Mucosa of rectum (tissue), 2 donors: ENCODE measurements at regions not wholly inside any gene's neighbourhood (a gene's known extent, or its start where the extent isn't known, plus 50 kb on each side); places are given as distances from the start of the nearest gene placed in this dataset.

Experiments
- H3K27ac ChIP-seq, 2 donors: one replicate each; pipeline ENCODE4 v1.7.0; 2013; ENCODE audit warnings: inconsistent platforms in 2 of 2, low read depth in 2 of 2, low read length in 2 of 2
- H3K27me3 ChIP-seq, 2 donors: one replicate each; pipeline ENCODE4 v1.7.0; 2013; ENCODE audit warnings: low read length in 2 of 2; ENCODE audit not compliant: control insufficient read depth in 2 of 2, insufficient read depth in 2 of 2
- H3K36me3 ChIP-seq, 2 donors: one replicate each; pipeline ENCODE4 v1.7.0; 2013; ENCODE audit warnings: low read length in 2 of 2; ENCODE audit not compliant: control insufficient read depth in 2 of 2, insufficient read depth in 2 of 2
- H3K4me1 ChIP-seq, 2 donors: one replicate each; pipeline ENCODE4 v1.7.0; 2013; ENCODE audit warnings: low read length in 2 of 2, mild to moderate bottlenecking in 1 of 2; ENCODE audit not compliant: control insufficient read depth in 2 of 2, insufficient read depth in 2 of 2
- H3K4me3 ChIP-seq, 2 donors: one replicate each; pipeline ENCODE4 v1.7.0; 2013; ENCODE audit warnings: low read length in 2 of 2
- H3K9ac ChIP-seq, 2 donors: one replicate each; pipeline ENCODE4 v1.7.0; 2013; ENCODE audit warnings: low read length in 2 of 2, low read depth in 1 of 2, mild to moderate bottlenecking in 1 of 2
- H3K9me3 ChIP-seq, 2 donors: one replicate each; pipeline ENCODE4 v1.7.0; 2013; ENCODE audit warnings: low read length in 2 of 2; ENCODE audit not compliant: control insufficient read depth in 2 of 2
- donor health status: healthy.
- donor health status: Normal muscosa, but diverticular disease.

DNA sequence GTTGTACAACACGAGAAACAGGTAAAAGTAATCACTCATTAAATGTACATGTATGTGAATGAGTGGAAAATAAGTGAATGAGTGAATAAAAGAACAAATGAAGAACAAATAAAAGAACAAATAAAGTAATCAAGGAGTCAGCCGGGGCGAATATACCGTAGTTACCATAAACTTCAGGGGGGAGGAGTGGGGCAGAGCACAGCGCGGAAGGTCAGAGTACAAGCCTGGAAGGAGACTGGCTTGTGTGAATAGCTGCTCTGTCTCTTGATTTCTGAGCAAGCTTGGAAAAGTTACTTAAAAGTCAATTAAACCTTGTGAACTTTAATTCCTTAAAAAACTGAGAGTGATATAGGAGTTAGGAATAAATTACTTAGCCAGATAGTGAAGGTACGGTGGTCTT, 466.5 kb upstream of the CNTN4 start:
- H3K27ac ChIP-seq = no peak overlapping the region

GRCh38 chr3:1661839-1662238, 436.8 kb upstream of the CNTN4 start:
- Histone ChIP-seq H3K27ac (no peak overlapping the region), H3K4me3 (no peak overlapping the region), H3K27me3 (no peaks in the 10 kb centered on the region), H3K9me3 (no peaks in the 10 kb centered on the region), H3K36me3 (no peaks in the 10 kb centered on the region), H3K9ac (no peak overlapping the region), H3K4me1 (no peaks in the 10 kb centered on the region)

More for the DNA sequence above, 466.5 kb upstream of the CNTN4 start:
- H3K27me3 ChIP-seq = no peaks in the 10 kb centered on the region
- no peaks in the 10 kb centered on the region for H3K36me3 ChIP-seq
- peaks cover 0 to 4% of the 10 kb centered on the region in 2 donors for H3K4me1 ChIP-seq
- H3K9ac ChIP-seq = no peak overlapping the region
- no peaks in the 10 kb centered on the region for H3K9me3 ChIP-seq
- no peak overlapping the region for H3K4me3 ChIP-seq

DNA sequence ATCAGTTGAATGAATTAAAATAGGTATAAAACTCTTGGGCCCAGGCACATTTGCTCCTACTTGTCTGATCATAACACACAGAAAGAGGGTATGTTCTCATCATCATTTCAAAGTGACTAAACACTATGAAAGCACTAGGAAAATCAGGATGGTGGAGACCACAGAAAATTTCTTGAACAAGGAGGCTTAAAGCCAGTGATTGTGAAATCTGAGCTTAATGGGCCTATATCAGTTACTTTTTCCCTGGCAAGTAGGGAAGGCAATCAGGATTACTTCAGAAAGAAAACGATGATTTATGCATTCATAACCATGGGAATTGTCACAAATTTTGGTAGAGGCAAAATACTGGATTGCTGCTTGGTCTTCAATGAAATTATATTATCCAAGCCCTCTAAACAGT, 434.4 kb upstream of the CNTN4 start:
- no peaks in the 10 kb centered on the region for H3K27me3 ChIP-seq
- no peaks in the 10 kb centered on the region for H3K9me3 ChIP-seq
- H3K27ac ChIP-seq = no peak overlapping the region
- H3K36me3 ChIP-seq = no peaks in the 10 kb centered on the region
- no peak overlapping the region for H3K4me3 ChIP-seq
- H3K4me1 ChIP-seq = no peaks in the 10 kb centered on the region
- no peak overlapping the region for H3K9ac ChIP-seq

- Histone ChIP-seq H3K9ac (no peak overlapping the region), H3K27ac (no peak overlapping the region), H3K36me3 (no peaks in the 10 kb centered on the region), H3K9me3 (no peaks in the 10 kb centered on the region), H3K4me3 (no peak overlapping the region), H3K27me3 (no peaks in the 10 kb centered on the region), H3K4me1 (no peaks in the 10 kb centered on the region)
These were observed 431.8 kb upstream of the CNTN4 start for GRCh38 chr3:1666865-1667264.

DNA sequence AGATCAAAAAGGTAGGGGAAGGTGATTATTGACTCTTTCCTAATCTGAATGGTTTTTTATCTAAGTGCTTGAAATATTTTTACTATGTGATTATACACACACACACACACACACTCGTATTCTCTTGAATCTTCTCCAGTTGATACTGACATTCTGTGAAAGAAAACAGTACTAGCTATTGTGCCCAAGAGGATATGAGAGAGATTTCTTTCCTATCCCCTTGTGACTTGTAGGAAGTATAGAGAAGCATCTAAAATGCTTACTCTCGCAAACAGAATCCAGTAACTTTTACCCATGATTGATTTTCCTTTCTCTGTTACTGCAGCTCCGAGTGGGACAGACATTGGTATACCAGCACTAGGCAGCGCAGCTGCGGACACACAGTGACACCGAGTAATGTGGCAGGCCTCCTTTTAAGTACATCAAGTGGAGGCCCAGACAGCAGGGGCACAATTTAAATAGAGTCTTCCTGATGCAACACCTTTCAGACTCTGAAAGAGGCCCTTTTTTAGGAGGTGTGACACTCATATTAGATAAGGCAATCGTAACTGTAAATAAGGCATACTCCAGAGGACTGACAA, 421.0 kb upstream of the CNTN4 start:
- Histone ChIP-seq H3K36me3 (no peaks in the 10 kb centered on the region), H3K4me3 (no peak overlapping the region), H3K4me1 (no peaks in the 10 kb centered on the region), H3K9ac (no peak overlapping the region), H3K27ac (no peak overlapping the region), H3K27me3 (no peaks in the 10 kb centered on the region), H3K9me3 (no peaks in the 10 kb centered on the region)

GRCh38 chr3:1692428-1692827, 406.2 kb upstream of the CNTN4 start:
- Histone ChIP-seq H3K9me3 (no peaks in the 10 kb centered on the region), H3K27me3 (no peaks in the 10 kb centered on the region), H3K4me3 (no peak overlapping the region), H3K27ac (no peak overlapping the region), H3K4me1 (no peaks in the 10 kb centered on the region), H3K9ac (no peak overlapping the region), H3K36me3 (no peaks in the 10 kb centered on the region)

DNA sequence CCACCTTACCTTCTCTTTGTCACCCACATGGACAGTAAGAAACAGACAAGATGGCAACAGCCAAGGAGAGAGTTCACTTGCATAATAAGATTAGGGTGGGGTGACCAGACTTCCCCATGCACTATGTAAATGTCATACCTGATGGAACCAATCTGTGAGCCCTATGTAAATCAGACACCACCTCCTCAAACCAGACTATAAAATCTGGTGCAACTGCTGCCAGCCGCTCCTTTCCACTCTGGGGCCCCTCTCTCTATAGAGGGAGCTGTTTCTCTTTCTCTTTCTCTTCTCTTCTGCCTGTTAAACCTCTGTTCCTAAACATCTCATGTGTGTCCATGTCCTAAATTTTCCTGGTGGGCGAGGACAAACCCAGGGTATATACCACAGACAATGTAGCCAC, 405.5 kb upstream of the CNTN4 start:
- no peak overlapping the region for H3K4me3 ChIP-seq
- H3K9ac ChIP-seq = no peak overlapping the region
- H3K9me3 ChIP-seq = no peaks in the 10 kb centered on the region
- H3K27ac ChIP-seq = no peak overlapping the region
- H3K36me3 ChIP-seq = no peaks in the 10 kb centered on the region
- no peaks in the 10 kb centered on the region for H3K27me3 ChIP-seq
- H3K4me1 ChIP-seq = no peaks in the 10 kb centered on the region

GRCh38 chr3:1696669-1697275, 401.9 kb upstream of the CNTN4 start:
- Histone ChIP-seq H3K9me3 (no peaks in the 10 kb centered on the region), H3K27me3 (no peaks in the 10 kb centered on the region), H3K9ac (no peak overlapping the region), H3K4me3 (no peak overlapping the region), H3K27ac (no peak overlapping the region), H3K4me1 (no peaks in the 10 kb centered on the region), H3K36me3 (no peaks in the 10 kb centered on the region)

DNA sequence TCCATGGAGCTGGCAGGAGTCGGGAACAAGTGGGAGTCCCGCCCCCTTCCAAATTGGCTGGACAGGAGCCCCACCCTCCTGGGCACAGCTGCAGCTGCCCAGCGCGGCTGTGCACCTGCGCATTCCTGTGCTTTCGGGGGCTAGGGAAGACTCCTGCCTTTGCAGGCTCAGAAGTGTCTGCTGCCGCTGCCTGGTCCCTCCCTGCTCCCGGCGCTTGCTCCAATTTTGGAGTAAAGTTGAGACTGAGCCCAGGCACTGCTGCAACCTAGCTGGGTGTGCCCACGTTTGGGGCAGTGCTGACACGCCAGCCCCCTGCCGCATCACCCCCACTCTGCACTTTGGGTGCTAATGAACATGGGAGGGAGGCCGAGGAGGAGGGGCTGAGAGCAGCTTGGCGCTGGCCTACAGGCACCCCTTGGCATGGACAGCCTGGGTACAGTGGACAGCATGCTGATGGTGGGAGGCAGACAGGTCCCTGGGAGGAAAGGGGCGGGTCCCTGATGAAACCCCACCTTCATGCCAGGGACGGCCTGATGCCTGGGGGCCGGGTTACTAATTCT, 399.2 kb upstream of the CNTN4 start:
- no peaks in the 10 kb centered on the region for H3K27me3 ChIP-seq
- H3K36me3 ChIP-seq = no peaks in the 10 kb centered on the region

GRCh38 chr3:1700650-1701049, 398.0 kb upstream of the CNTN4 start:
- Histone ChIP-seq H3K9ac (no peak overlapping the region), H3K36me3 (no peaks in the 10 kb centered on the region), H3K27ac (no peak overlapping the region), H3K4me3 (no peak overlapping the region), H3K4me1 (no peaks in the 10 kb centered on the region), H3K9me3 (no peaks in the 10 kb centered on the region), H3K27me3 (no peaks in the 10 kb centered on the region)

More for the DNA sequence above, 399.2 kb upstream of the CNTN4 start:
- no peak overlapping the region for H3K27ac ChIP-seq
- no peaks in the 10 kb centered on the region for H3K4me1 ChIP-seq
- H3K9ac ChIP-seq = no peak overlapping the region
- H3K9me3 ChIP-seq = no peaks in the 10 kb centered on the region
- H3K4me3 ChIP-seq = no peak overlapping the region
